Fibroblast of mammary gland (primary cell): ENCODE measurements at regions not wholly inside any gene's neighbourhood (a gene's known extent, or its start where the extent isn't known, plus 50 kb on each side); places are given as distances from the start of the nearest gene placed in this dataset.
"Not testable (repeated sequence)": the region's sequence is repeated elsewhere in the genome, so short reads cannot be mapped to it uniquely, and the experiment has no call there.

ENCODE experiments used
- DNase-seq: peaks from one replicate; pipeline ENCODE4 v3.0.0-alpha.2; 2010; ENCODE audit warnings: low read depth
- H3K4me3 ChIP-seq: 2 replicates; pipeline ENCODE4 v1.5.1; 2011; ENCODE audit warnings: low read depth, mild to moderate bottlenecking, low read length, moderate library complexity; ENCODE audit not compliant: control insufficient read depth
- TF ChIP-seq, protein P1 (sequence below): conservative IDR thresholded peaks from 2 replicates; pipeline ENCODE4 v1.5.1; 2011; ENCODE audit warnings: low read depth, low read length, inconsistent platforms; ENCODE audit not compliant: control insufficient read depth, insufficient read depth

DNA sequence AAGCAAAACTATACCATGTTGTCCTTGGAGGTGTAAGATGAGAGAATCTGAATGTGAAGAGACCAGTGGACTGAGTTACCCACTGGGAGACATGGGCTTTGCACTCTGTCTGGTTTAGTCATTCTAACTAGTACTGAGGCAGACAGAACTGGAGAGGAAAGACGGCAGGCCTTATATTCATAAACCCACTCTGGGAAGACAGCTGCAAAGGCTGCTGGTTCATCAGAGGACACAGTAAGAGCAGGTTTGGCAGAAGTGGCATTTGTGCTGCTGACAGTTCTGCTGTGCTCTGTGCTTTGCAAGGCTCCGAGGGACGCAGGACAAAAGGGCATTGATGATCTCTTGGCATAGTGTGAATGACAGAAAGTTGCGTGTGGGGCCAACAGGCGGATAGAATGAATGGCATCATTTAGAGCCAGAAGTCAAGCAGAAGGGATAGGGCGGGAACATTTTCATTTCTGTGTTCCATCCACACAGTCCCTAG is 142.3 kb upstream of the TENT5A start:
- TF ChIP-seq, protein P1, sequence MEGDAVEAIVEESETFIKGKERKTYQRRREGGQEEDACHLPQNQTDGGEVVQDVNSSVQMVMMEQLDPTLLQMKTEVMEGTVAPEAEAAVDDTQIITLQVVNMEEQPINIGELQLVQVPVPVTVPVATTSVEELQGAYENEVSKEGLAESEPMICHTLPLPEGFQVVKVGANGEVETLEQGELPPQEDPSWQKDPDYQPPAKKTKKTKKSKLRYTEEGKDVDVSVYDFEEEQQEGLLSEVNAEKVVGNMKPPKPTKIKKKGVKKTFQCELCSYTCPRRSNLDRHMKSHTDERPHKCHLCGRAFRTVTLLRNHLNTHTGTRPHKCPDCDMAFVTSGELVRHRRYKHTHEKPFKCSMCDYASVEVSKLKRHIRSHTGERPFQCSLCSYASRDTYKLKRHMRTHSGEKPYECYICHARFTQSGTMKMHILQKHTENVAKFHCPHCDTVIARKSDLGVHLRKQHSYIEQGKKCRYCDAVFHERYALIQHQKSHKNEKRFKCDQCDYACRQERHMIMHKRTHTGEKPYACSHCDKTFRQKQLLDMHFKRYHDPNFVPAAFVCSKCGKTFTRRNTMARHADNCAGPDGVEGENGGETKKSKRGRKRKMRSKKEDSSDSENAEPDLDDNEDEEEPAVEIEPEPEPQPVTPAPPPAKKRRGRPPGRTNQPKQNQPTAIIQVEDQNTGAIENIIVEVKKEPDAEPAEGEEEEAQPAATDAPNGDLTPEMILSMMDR, result no peak
- H3K4me3 ChIP-seq, result no peak overlapping the region

DNA sequence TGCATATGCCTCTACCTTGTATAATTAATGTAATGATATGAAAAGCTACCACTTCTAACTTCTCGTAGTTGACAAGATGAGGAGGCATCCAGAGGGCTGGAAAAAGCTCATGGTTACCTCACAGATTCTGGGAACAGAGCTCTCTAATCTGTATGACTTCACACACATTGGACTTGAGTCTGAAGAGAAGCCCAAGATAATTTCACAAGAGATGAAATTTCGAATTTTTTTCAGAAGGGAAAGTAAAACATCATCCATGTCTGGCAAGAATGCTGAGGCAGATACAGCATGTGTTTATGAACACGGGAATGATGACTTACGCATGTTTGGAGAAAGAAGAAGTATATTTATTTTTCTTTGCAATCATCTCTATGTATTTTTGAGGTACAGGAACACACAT is 141.8 kb upstream of the TENT5A start:
- no peak overlapping the region for H3K4me3 ChIP-seq

More for the DNA sequence above, 142.3 kb upstream of the TENT5A start:
- peak; percentile 27 for DNase-seq

DNA sequence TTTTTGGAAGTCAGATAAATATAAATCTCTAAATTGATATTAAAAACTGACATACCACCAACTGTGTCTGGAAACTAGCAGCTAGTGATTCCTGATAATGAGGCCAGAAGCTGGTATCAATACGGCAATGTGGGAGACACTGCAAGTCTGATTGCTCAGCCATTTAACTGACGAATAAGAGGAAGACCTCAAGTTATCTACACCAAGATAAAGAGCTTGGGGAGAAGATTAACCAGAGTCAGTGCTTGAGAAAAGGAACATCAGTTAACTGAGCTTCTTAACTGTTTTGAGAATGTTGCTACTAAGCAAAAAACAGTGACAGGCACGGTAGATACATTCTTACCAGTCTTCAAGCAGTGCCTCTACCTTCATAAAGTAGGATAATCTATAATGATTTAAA is 140.4 kb upstream of the TENT5A start:
- H3K4me3 ChIP-seq, result no peak overlapping the region
- TF ChIP-seq, protein P1, result no peak
- no peak for DNase-seq

More for the DNA sequence above, 141.8 kb upstream of the TENT5A start:
- DNase-seq, result peak; percentile 85
- TF ChIP-seq, protein P1, result no peak

DNA sequence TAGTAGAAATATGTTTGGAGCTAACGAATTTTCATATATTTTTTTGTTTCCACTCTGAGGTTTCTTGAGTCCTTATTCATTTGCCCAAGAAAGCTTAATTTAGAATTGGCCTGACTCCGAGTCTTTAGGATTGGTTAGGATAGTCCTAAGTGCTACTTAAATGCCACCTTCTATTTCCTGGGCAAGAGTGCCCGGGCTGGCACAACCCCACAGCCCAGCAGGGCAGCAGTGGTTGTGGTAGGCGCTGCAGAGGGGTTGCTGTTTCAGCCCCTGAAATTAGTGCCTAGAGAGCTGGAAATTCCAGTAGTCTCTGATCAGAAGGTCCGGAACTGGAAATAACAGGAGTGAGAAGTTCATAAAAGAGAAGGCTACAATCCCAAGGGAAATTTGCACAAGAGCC is 139.4 kb upstream of the TENT5A start:
- TF ChIP-seq, protein P1, result no peak
- no peak overlapping the region for H3K4me3 ChIP-seq
- no peak for DNase-seq

DNA sequence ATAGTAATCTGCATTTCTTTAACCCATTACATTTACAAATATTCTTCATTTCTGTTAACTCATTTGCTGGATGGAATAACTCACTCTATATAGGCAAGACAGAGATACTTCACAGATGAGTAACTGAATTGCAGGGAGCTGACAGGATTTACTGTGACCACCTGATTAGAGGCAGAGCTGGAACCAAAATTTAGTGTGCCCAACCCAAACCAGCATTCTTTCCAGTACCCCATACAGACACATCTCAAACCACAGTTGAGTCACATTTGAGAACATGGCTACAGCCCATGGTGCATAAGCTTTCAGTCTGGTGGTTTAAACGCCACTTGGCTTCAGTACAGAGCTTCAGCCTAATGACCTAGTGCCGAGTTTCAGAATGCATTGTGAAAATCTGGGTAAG is 138.4 kb upstream of the TENT5A start:
- H3K4me3 ChIP-seq, result no peak overlapping the region
- TF ChIP-seq, protein P1, result no peak
- peak; percentile 96 for DNase-seq

DNA sequence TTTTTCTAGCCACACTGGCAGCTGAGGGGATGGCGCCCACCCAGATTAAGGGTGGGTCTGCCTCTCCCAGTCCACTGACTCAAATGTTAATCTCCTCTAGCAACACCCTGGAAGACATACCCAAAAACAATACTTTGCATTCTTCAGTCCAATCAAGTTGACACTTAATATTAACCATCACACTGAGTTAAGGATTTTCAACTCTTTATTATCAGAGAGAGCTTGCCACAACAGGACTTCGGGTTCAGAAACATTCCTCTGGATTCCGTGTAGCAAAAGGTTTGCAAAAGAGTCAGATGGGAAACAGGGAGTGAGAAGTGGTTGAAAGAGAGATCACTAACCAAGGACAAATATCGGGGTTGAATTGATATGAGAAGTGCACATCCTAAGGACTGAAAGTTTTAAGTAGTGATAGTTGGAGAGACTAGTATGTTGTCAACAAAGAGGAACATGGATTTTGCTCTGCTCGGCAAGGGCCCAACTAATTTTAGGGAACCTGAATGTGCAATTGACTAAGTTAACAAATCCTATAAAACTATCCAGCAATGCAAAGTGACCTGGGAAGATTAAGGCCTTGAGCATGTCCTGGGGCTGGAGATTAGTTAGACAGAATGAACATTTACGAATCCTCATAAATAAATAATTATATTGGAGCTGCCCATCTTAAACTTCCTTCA is 137.0 kb upstream of the TENT5A start:
- no peak overlapping the region for H3K4me3 ChIP-seq
- TF ChIP-seq, protein P1, result no peak
- DNase-seq, result no peak

DNA sequence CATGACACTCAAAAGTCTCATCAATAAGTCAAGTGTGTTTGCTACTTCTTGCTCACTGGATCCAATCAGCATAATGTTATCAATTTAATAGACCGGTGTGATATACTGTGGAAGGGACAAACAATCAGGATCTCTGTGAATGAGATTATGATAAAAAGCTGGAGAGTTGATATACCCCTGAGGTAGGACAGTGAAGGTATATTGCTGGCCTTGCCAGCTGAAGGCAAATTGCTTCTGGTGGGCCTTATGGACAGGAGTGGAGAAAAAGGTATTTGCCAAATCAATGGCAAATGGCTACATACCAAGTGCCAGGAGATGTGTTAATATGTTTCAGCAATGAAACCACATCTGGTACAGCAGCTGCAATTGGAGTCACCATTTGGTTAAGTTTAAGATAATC is 134.4 kb upstream of the TENT5A start:
- H3K4me3 ChIP-seq, DNase-seq: not testable (repeated sequence)
